Coronary artery (tissue), 2 donors: ENCODE measurements at regions not wholly inside any gene's neighbourhood (a gene's known extent, or its start where the extent isn't known, plus 50 kb on each side); places are given as distances from the start of the nearest gene placed in this dataset.
A peak's percentile ranks its signal among the peaks of the same experiment; 100 is the strongest.
"Not testable (repeated sequence)": the region's sequence is repeated elsewhere in the genome, so short reads cannot be mapped to it uniquely, and the experiment has no call there.

Experiments used
- DNase-seq: peaks from one replicate; pipeline ENCODE4 v3.0.0-alpha.2; 2017; ENCODE audit warnings: low spot score
- H3K27ac ChIP-seq, 2 donors: fragments of 200-600 bp; sonication (generic); one replicate each; pipeline ENCODE4 v1.5.1; 2016 to 2019
- H3K4me3 ChIP-seq: fragments of 200-600 bp; sonication (generic); 2 replicates; pipeline ENCODE4 v1.5.1; 2016; ENCODE audit warnings: mild to moderate bottlenecking, moderate library complexity
- TF ChIP-seq, protein P1 (sequence below): fragments of 200-600 bp; sonication (generic); IDR thresholded peaks from one replicate; pipeline ENCODE4 v1.5.1; 2019; ENCODE audit warnings: antibody characterized with exemption

DNA sequence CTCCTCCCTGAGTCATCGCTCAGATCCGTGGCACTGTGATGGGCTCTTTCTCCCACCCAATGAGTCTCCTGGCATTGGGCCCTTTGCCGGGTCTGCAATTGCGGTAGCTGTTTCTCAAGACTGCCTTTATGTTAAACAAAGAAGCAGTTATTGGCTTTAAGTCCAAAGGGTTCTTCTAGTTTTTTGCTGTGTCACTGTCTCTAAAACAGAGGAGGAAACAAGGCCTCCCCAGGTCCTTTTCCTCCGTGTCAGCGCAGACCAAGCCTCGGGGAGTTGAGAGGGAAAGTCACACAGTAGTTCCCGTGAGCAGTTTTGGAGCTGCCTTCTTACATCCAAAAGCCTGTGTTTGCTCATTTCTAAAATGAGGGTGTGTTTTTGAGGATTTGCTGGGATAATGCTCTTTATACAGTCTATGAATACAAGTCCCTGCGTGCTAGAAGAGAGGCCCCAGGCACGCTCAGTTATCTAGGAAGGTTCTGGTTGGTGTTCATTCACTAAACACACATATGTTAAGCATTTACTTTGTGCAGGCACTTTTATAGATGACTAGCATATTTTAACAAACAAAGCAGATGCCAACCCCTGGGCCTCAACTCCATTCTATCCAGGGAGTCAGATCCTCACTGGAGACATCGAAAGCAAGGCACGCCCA lies 126.0 kb upstream of the PZP start:
- TF ChIP-seq, protein P1, sequence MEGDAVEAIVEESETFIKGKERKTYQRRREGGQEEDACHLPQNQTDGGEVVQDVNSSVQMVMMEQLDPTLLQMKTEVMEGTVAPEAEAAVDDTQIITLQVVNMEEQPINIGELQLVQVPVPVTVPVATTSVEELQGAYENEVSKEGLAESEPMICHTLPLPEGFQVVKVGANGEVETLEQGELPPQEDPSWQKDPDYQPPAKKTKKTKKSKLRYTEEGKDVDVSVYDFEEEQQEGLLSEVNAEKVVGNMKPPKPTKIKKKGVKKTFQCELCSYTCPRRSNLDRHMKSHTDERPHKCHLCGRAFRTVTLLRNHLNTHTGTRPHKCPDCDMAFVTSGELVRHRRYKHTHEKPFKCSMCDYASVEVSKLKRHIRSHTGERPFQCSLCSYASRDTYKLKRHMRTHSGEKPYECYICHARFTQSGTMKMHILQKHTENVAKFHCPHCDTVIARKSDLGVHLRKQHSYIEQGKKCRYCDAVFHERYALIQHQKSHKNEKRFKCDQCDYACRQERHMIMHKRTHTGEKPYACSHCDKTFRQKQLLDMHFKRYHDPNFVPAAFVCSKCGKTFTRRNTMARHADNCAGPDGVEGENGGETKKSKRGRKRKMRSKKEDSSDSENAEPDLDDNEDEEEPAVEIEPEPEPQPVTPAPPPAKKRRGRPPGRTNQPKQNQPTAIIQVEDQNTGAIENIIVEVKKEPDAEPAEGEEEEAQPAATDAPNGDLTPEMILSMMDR: no peak
- no peak for DNase-seq
- Histone ChIP-seq H3K4me3 (no peak overlapping the region), H3K27ac (no peak overlapping the region)

DNA sequence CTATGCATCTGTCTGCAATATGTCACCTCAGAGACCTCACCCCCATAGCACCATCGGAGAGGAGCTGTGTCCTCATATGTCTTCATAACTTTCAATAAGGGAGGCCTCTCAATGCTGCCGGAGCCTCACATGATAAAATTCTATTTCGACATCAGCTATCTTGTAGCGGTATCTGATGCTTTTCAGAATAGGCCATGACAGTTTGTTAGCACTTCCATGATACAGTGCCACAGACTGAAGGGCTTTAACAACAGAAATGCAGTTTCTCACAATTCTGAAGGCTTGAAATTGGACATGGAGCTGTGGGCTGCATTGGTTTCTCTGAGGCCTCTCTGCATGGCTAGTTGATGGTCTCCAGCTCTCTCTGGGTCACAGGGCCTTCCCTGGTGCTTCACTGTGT lies 125.0 kb upstream of the PZP start:
- H3K4me3 ChIP-seq: no peak overlapping the region
- TF ChIP-seq, protein P1: no peak
- H3K27ac ChIP-seq: no peak overlapping the region
- DNase-seq: no peak

DNA sequence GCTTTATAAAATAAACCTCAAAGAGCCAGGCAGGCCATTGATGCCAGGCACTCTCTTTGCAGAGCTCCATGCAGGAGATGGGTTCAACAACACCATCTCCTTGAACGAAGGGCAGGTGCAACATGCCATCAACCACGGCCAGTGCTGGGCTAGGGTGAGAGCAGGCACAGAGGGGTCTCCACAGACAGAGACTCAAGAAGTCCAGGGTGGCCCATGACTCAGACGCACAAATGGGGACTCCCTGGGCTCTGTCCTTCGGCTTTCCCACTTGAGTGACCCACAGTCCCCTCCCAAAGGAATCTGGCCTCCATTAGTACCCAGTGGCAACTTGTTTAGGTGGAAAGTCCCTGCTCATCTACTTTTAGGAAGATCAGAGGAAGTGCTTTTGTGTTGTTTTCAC lies 124.4 kb upstream of the PZP start:
- no peak for DNase-seq
- no peak overlapping the region for H3K4me3 ChIP-seq
- no peak overlapping the region for H3K27ac ChIP-seq
- TF ChIP-seq, protein P1: no peak

DNA sequence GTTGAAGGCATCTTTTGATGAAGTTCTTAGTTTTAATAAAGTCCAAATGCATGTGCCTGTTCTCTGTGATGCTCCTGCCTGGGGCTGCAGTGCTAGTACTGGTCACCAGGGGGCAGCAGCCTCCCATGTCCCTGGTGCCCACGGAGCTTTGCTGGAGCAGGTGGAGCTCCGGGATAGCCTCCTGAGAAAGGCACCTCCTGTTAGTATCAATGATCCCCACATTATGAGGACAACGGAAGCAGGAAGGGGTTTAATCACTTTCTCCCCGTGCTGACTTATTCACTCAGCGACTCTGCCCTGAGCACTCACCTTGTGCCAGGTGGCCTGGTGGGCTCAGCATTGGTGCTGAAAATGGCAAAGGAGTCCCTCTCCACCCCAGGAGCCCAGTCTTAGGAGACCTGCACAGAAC lies 123.0 kb upstream of the PZP start:
- no peak for DNase-seq
- Histone ChIP-seq H3K4me3 (no peak overlapping the region), H3K27ac (no peak overlapping the region)
- TF ChIP-seq, protein P1: peak; percentile 75

DNA sequence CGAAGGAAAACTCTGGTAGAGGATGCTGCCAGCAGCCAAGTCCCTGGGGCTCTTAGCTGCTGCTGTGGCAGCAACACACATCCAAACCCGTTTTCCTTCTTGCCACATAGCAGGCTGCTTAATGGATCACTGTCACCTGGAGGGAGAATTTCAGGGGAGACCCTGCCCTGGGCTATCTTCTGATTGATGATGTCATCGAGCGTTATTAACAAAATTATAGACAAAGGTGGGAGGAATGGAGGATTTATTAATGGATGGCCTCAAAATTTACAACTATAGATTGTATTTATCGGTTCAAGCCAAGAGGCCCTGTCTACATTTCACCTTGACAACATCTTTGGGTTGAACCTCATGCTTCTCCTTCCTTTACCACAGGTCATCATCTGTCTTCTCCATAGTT lies 120.8 kb upstream of the PZP start:
- no peak overlapping the region for H3K4me3 ChIP-seq
- TF ChIP-seq, protein P1: no peak
- DNase-seq: no peak
- H3K27ac ChIP-seq: no peak overlapping the region

DNA sequence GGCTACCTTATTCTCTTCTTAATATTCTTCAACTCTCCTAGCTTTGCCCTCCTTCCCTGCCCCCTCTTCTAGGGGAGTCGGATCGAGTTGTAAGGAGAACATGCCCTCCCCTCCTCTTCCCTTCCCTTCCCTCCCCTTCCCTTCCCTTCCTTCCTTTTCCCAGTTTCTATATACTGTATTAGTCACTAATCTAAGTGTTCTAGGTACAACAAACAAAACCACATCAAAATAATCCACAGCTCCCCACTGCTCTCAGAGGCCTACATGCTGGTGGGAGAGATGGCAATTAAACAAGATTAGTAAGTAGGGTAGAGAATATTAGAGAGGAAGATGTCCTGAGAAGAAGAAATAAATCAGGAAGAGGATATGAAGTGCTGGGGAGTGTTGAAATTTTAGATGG lies 119.9 kb upstream of the PZP start:
- no peak for DNase-seq
- Histone ChIP-seq H3K27ac (no peak overlapping the region), H3K4me3 (no peak overlapping the region)
- TF ChIP-seq, protein P1: no peak

DNA sequence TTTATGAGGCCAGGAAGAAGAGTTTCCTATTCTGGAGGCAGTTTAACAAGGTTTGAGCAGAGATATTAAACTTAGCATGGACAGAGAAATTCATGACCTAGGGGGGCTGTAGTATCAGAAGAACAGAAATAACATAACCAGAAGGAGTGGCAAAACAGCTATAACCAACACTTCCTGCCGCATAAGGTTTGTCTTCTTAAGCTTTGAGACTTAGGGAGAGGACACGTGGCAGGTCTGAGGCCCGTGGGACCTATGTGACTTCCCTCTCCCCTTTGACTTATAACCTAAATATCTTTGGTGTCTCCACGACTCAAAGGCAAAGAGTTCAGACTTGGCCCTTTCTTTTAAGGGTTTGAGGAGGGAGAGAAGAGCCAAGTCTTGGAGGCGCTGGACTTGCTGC lies 119.1 kb upstream of the PZP start:
- DNase-seq: no peak
- TF ChIP-seq, protein P1: no peak
- Histone ChIP-seq H3K27ac (no peak overlapping the region), H3K4me3 (no peak overlapping the region)

DNA sequence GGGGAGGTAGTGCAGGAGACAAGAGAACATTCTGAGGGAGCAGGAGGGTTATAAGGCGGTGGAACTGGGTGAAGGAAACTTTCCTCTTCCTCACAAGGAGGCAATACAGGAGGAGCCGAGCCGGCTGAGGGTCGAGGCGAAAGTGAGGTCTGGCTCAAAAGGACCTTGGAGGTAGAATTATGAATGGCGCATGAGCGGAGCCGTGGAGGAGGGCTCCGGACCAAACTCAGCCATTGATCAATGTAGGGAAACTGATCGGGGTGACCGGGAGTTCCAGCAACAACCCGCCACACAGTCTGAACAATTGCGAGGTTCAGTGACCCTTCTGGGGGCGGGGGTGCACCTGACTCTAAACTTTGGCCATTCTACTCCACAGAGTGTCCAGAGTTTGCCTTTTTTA lies 118.7 kb upstream of the PZP start:
- not testable (repeated sequence) for H3K27ac ChIP-seq, DNase-seq, H3K4me3 ChIP-seq
